Gastroesophageal sphincter (tissue), 4 donors: ENCODE measurements at regions not wholly inside any gene's neighbourhood (a gene's known extent, or its start where the extent isn't known, plus 50 kb on each side); places are given as distances from the start of the nearest gene placed in this dataset.

Experiments
- ATAC-seq: fragments of 150-250 bp; one replicate; pipeline ENCODE4 v1.9.1; 2016; ENCODE audit warnings: mild to moderate bottlenecking, moderate library complexity
- H3K27ac ChIP-seq, 4 donors: fragments of 200-600 bp; sonication (generic) in 3 of 4; 1 replicate in 3 of 4; 2 replicates in 1 of 4; pipeline ENCODE4 v1.5.1; 2016 to 2019
- H3K27me3 ChIP-seq: fragments of 200-600 bp; sonication (generic); one replicate; pipeline ENCODE4 v1.5.1; 2019
- H3K36me3 ChIP-seq, 2 donors: fragments of 200-600 bp; sonication (generic); one replicate each; pipeline ENCODE4 v1.5.1; 2019; ENCODE audit warnings: control low read depth in 1 of 2
- H3K4me1 ChIP-seq, 3 donors: fragments of 200-600 bp; sonication (generic); 1 replicate in 2 of 3; 2 replicates in 1 of 3; pipeline ENCODE4 v1.5.1; 2016 to 2019; ENCODE audit warnings: control low read depth in 2 of 3
- H3K4me3 ChIP-seq, 2 donors: fragments of 200-600 bp; sonication (generic); one replicate each; pipeline ENCODE4 v1.5.1; 2019; ENCODE audit warnings: mild to moderate bottlenecking in 1 of 2, moderate library complexity in 1 of 2
- H3K9me3 ChIP-seq, 3 donors: fragments of 200-600 bp; sonication (generic); one replicate each; pipeline ENCODE4 v1.5.1; 2017 to 2019; ENCODE audit warnings: control low read depth in 2 of 3
- EP300 ChIP-seq: sonication (generic); formaldehyde crosslinking; IDR thresholded peaks from one replicate; pipeline ENCODE4 v1.6.1; 2017; ENCODE audit warnings: antibody characterized with exemption, mild to moderate bottlenecking
- POLR2A ChIP-seq, 2 donors: fragments of 450-650 bp; IDR thresholded peaks; one replicate each; pipeline ENCODE4 v1.6.1; 2017; ENCODE audit warnings: antibody characterized with exemption in 2 of 2, mild to moderate bottlenecking in 2 of 2, moderate library complexity in 1 of 2
- POLR2AphosphoS5 ChIP-seq: sonication (generic); formaldehyde crosslinking; IDR thresholded peaks from one replicate; pipeline ENCODE4 v1.6.1; 2017; ENCODE audit warnings: antibody characterized with exemption
- WGBS, 2 donors: methylation state at CpG; one replicate each; pipeline ENCODE4 v1.1.5; 2018; ENCODE audit warnings: low coverage in 1 of 2; 5-methylcytosine and 5-hydroxymethylcytosine counted together
- TF ChIP-seq, protein P1 (sequence below), 4 experiments: fragments of 200-600 bp in 2 of 4; fragments of 450-650 bp in 2 of 4; sonication (generic) in 1 of 4; IDR thresholded peaks; one replicate each; pipeline ENCODE4 v1.5.1; 2017 to 2019; ENCODE audit warnings: antibody characterized with exemption in 4 of 4, mild to moderate bottlenecking in 2 of 4, moderate library complexity in 2 of 4

DNA sequence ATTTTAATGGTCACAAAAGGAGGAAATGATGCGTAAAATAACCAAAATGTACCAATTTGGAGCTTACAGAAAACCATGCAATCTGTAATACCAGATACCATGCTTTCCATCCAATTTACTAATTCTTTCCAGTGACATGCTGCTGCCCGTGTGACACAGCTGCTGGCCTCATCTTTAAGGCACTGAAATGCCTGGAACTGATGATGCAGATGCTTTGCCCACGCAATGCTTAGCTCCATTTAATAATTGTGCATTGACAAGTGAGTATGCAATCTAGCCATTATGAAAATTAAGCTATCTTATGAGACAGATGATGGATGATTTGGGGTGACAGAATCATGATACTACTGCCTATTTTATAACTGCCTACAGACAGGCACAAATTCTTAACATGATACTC, 169.2 kb upstream of the CTNND2 start:
- TF ChIP-seq POLR2AphosphoS5: no peak
- WGBS, 2 donors: 54 to 58% methylated on average over 3 of the region's 3 CpGs
- Histone ChIP-seq H3K27ac (no peak overlapping the region), H3K9me3 (no peaks in the 10 kb centered on the region), H3K4me1 (no peaks in the 10 kb centered on the region), H3K27me3 (no peaks in the 10 kb centered on the region), H3K4me3 (no peak overlapping the region), H3K36me3 (no peaks in the 10 kb centered on the region)
- no peak for ATAC-seq

DNA sequence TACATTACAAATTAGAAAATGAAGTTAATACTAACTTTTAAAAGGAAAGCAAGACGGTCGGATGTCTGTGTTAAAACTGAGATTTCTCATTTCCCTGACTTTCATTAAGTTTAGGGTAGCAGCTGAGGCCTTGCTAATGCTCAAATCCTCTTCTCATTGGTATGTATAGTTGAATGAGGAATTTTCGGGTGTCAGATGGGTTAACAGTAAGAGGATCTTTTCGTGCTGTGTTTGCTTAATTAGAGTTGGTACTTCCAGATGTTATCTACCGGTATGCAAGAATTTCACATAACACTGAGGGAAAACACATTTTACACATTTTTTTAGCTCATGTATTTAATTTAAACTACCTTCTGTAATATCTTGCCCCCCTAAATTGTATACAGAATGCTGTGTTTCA, 168.2 kb upstream of the CTNND2 start:
- Histone ChIP-seq H3K9me3 (no peaks in the 10 kb centered on the region), H3K4me1 (no peaks in the 10 kb centered on the region), H3K27me3 (no peaks in the 10 kb centered on the region), H3K27ac (no peak overlapping the region), H3K36me3 (no peaks in the 10 kb centered on the region), H3K4me3 (no peak overlapping the region)
- 48 to 53% methylated on average over 5 of the region's 5 CpGs for WGBS, 2 donors
- TF ChIP-seq, protein P1, sequence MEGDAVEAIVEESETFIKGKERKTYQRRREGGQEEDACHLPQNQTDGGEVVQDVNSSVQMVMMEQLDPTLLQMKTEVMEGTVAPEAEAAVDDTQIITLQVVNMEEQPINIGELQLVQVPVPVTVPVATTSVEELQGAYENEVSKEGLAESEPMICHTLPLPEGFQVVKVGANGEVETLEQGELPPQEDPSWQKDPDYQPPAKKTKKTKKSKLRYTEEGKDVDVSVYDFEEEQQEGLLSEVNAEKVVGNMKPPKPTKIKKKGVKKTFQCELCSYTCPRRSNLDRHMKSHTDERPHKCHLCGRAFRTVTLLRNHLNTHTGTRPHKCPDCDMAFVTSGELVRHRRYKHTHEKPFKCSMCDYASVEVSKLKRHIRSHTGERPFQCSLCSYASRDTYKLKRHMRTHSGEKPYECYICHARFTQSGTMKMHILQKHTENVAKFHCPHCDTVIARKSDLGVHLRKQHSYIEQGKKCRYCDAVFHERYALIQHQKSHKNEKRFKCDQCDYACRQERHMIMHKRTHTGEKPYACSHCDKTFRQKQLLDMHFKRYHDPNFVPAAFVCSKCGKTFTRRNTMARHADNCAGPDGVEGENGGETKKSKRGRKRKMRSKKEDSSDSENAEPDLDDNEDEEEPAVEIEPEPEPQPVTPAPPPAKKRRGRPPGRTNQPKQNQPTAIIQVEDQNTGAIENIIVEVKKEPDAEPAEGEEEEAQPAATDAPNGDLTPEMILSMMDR (IDR thresholded peaks at IDR 0.05): no peak
- TF ChIP-seq EP300 (no peak), POLR2A (IDR thresholded peaks at IDR 0.05) (no peak), POLR2AphosphoS5 (no peak)
- ATAC-seq: no peak

DNA sequence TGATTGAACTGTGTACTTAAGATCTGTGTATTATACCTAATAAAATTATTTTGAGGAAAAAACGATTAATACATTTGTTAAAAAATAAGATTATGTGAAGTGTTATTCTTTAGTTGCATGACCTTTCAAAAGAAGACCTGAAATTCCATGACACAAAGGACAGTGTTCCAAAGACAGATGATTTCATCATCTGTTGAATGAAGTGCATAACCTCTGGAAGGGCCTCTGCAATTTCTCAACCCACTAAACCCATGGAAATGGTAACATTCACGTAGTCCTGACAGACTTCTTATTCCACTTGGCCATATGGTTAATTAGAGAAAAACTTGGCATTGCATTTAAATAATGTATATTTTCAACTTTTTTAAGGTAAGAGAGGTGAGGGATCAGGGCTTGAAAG, 167.2 kb upstream of the CTNND2 start:
- ATAC-seq: no peak
- TF ChIP-seq POLR2A (IDR thresholded peaks at IDR 0.05): no peak
- no peak for TF ChIP-seq POLR2AphosphoS5
- TF ChIP-seq EP300: no peak
- TF ChIP-seq, protein P1 (IDR thresholded peaks at IDR 0.05): no peak
- WGBS, 2 donors: 62 to 69% methylated on average over 2 of the region's 2 CpGs

DNA sequence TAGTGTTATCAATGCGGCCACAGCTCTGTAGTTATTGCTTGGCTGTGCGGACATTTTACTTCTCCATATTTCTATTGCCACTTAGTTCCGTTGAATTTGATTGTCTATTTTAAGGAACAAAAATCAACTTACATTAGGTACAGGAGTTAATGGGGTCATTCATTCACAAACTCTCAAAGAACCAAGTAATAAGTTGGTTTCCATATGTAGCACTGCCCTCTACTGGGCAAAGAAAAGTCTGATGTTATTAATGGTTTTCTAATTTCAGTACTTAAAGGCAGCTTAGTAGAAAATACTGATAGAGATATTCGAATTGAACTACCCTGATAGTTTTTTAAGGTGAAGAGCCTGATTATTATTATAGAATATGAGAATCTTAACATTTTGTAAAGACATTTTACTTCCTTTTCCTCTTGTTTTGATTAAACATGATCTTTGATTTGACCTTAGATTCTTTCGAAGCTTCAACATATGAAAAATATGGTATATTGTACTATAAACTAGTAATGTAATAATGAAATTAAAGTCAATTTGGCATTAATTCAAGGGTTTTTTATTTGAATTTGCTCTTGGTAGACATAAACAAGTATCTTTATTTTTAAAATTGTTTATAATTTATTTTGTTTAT, 119.5 kb upstream of the CTNND2 start:
- H3K9me3 ChIP-seq: no peaks in the 10 kb centered on the region
- no peaks in the 10 kb centered on the region for H3K27me3 ChIP-seq
- no peaks in the 10 kb centered on the region for H3K4me1 ChIP-seq
- H3K36me3 ChIP-seq: no peaks in the 10 kb centered on the region
- H3K27ac ChIP-seq: no peak overlapping the region
- ATAC-seq: no peak
- TF ChIP-seq, protein P1 (IDR thresholded peaks at IDR 0.05): peak in 1 of 4 experiments; percentile 37
- no peak for TF ChIP-seq POLR2AphosphoS5
- no peak overlapping the region for H3K4me3 ChIP-seq
- WGBS, 2 donors: 40 to 52% methylated on average over 5 of the region's 5 CpGs

More for the DNA sequence above, 167.2 kb upstream of the CTNND2 start:
- no peak overlapping the region for H3K4me3 ChIP-seq
- no peaks in the 10 kb centered on the region for H3K9me3 ChIP-seq
- H3K36me3 ChIP-seq: no peaks in the 10 kb centered on the region
- no peaks in the 10 kb centered on the region for H3K27me3 ChIP-seq
- H3K27ac ChIP-seq: no peak overlapping the region
- no peaks in the 10 kb centered on the region for H3K4me1 ChIP-seq

DNA sequence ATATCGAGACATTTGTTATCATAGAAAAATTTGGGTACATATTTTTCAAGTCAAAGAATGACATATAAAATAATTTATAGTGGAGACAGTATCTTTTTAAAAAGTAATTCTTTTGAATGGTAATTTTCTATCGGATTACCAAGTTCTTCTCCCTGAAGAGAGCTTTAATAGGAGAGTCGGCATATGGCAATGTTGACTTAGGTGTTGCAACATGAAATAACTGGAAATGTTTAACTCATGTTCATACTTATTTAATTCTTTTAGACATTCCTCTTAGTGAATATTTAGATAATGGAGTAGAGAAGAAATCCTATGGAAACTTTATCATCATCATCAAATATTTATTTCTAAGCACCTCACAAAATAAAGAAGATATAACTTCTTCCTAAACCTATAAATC, 118.2 kb upstream of the CTNND2 start:
- no peak overlapping the region for H3K4me3 ChIP-seq
- no peaks in the 10 kb centered on the region for H3K4me1 ChIP-seq
- H3K36me3 ChIP-seq: no peaks in the 10 kb centered on the region
- WGBS, 2 donors: 77 to 82% methylated on average over 3 of the region's 3 CpGs
- no peak for ATAC-seq
- H3K9me3 ChIP-seq: no peaks in the 10 kb centered on the region
- no peak overlapping the region for H3K27ac ChIP-seq
- no peaks in the 10 kb centered on the region for H3K27me3 ChIP-seq
- no peak for TF ChIP-seq POLR2A (IDR thresholded peaks at IDR 0.05)
- TF ChIP-seq, protein P1 (IDR thresholded peaks at IDR 0.05): no peak
- no peak for TF ChIP-seq EP300
- TF ChIP-seq POLR2AphosphoS5: no peak
